GM23338 (cell line): ENCODE measurements at regions not wholly inside any gene's neighbourhood (a gene's known extent, or its start where the extent isn't known, plus 50 kb on each side); places are given as distances from the start of the nearest gene placed in this dataset.

Experiments
- CTCF ChIP-seq, 2 experiments: fragments of 200-600 bp in 1 of 2; sonication (generic) in 1 of 2; conservative IDR thresholded peaks; 2 replicates each; pipeline versions ENCODE4 v1.5.1 to v1.6.1; 2016 to 2017; ENCODE audit warnings: antibody characterized with exemption in 2 of 2, low read depth in 2 of 2, mild to moderate bottlenecking in 2 of 2, moderate library complexity in 1 of 2
- POLR2AphosphoS5 ChIP-seq: IDR thresholded peaks from 2 replicates; pipeline ENCODE4 v1.6.1; 2016; ENCODE audit warnings: antibody characterized with exemption, low read depth

- no peak for TF ChIP-seq POLR2AphosphoS5
- TF ChIP-seq CTCF (conservative IDR thresholded peaks at IDR 0.05; ENCODE audit: low read depth in 2 of 2) = no peak
Measured at GRCh38 chr11:80632156-80632555, 1191.3 kb upstream of the TENM4 start.
